ENCODE measurements at regions not wholly inside any gene's neighbourhood (a gene's known extent, or its start where the extent isn't known, plus 50 kb on each side); places are given as distances from the start of the nearest gene placed in this dataset.

DNA sequence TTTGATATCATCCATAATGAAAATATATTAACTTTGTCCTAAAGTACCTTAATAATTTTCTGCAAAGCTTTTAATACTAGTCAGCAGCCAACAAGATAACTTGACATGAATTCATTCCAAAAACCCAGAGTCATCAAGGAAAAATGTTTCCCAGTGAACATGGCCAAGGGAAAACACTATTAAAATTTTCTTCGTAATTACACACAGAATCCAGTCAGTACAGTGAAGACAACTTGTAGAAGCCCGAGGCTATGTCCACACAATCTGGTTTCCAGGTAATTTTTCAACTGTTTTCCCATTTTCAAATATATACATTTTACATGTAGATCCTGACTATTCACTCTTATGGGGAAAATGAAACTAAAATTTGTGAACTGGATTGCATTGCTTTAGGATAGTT is 600.9 kb downstream of the CDH8 start:
- Histone ChIP-seq H3K4me2 (no peak overlapping the region), H3K9me3 (no peaks in the 10 kb centered on the region), H3K27ac (no peak overlapping the region), H3K4me1 (no peaks in the 10 kb centered on the region), H3K4me3 (no peak overlapping the region)
- CTCF ChIA-PET: no interaction called here
- ATAC-seq: no peak
- no peak for FAIRE-seq
- no peak for DNase-seq (ENCODE audit: low read depth in 1 of 2, low spot score in 1 of 2)
- WGBS (ENCODE audit: missing lambda C conversion rate): 0% methylated on average over 2 of the region's 2 CpGs
- TF ChIP-seq HOXA7 (CRISPR knock-in tag; IDR thresholded peaks at IDR 0.05): no peak
- no peak for TF ChIP-seq HOXB13 (CRISPR knock-in tag; IDR thresholded peaks at IDR 0.05; ENCODE audit: low read depth)
- TF ChIP-seq, protein P1, sequence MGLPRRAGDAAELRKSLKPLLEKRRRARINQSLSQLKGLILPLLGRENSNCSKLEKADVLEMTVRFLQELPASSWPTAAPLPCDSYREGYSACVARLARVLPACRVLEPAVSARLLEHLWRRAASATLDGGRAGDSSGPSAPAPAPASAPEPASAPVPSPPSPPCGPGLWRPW (IDR thresholded peaks at IDR 0.05): no peak
- TF ChIP-seq JUN (IDR thresholded peaks at IDR 0.05): no peak
- no peak for TF ChIP-seq NPAS2 (CRISPR knock-in tag; IDR thresholded peaks at IDR 0.05; ENCODE audit: borderline replicate concordance)
- TF ChIP-seq CHD4 (IDR thresholded peaks at IDR 0.05; ENCODE audit: borderline replicate concordance): no peak
- TF ChIP-seq, protein P2, sequence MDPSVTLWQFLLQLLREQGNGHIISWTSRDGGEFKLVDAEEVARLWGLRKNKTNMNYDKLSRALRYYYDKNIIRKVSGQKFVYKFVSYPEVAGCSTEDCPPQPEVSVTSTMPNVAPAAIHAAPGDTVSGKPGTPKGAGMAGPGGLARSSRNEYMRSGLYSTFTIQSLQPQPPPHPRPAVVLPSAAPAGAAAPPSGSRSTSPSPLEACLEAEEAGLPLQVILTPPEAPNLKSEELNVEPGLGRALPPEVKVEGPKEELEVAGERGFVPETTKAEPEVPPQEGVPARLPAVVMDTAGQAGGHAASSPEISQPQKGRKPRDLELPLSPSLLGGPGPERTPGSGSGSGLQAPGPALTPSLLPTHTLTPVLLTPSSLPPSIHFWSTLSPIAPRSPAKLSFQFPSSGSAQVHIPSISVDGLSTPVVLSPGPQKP (IDR thresholded peaks at IDR 0.05; ENCODE audit: low read depth, low read length): no peak
- no peak for TF ChIP-seq ESRRA (IDR thresholded peaks at IDR 0.05; ENCODE audit: borderline replicate concordance, low read length)
- TF ChIP-seq FOXS1 (CRISPR knock-in tag; IDR thresholded peaks at IDR 0.05): no peak
- TF ChIP-seq KDM1A (IDR thresholded peaks at IDR 0.05; ENCODE audit: low read depth): no peak
- no peak for TF ChIP-seq ZC3H11A (IDR thresholded peaks at IDR 0.05)
- POLR2A ChIA-PET: no interaction called here

DNA sequence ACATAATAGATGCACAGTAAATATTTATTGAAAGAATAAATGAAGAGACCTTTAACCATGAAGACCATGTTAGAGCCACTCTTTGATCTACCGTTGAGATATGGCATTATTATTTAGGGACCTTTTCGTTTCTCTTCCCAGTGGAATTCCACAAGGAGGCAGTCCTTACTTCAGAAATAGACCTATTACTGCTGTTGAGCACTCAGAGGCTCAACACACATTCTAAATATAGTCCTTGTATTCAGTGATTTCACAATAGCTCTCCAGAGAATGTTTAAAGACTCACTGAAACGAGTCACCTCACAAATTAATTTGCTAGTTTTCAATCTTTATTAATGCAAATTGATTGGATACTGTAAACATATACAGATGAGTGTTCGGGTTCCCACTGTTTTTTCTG is 603.8 kb downstream of the CDH8 start:
- Histone ChIP-seq H3K27ac (no peak overlapping the region), H3K4me2 (no peak overlapping the region), H3K9me3 (no peaks in the 10 kb centered on the region), H3K4me1 (no peaks in the 10 kb centered on the region), H3K4me3 (no peak overlapping the region)
- under 1% methylated on average over 4 of the region's 4 CpGs for WGBS (ENCODE audit: missing lambda C conversion rate)
- POLR2A ChIA-PET: no interaction called here
- DNase-seq (ENCODE audit: low read depth in 1 of 2, low spot score in 1 of 2): no peak
- no peak for ATAC-seq
- CTCF ChIA-PET: no interaction called here
- TF ChIP-seq SREBF2 (IDR thresholded peaks at IDR 0.05): no peak
- TF ChIP-seq CHD4 (IDR thresholded peaks at IDR 0.05; ENCODE audit: borderline replicate concordance): no peak
- TF ChIP-seq FOSB (CRISPR knock-in tag; IDR thresholded peaks at IDR 0.05): no peak
- TF ChIP-seq RCOR1 (IDR thresholded peaks at IDR 0.05; ENCODE audit: low read depth, low read length): no peak
- TF ChIP-seq KDM1A (IDR thresholded peaks at IDR 0.05; ENCODE audit: low read depth): no peak
- no peak for TF ChIP-seq HOXB13 (CRISPR knock-in tag; IDR thresholded peaks at IDR 0.05; ENCODE audit: low read depth)
- TF ChIP-seq, protein P1 (IDR thresholded peaks at IDR 0.05): no peak
- no peak for TF ChIP-seq RAD21 (conservative IDR thresholded peaks at IDR 0.05 in 1 of 2, IDR thresholded peaks at IDR 0.05 in 1 of 2)
- no peak for TF ChIP-seq MAFK (IDR thresholded peaks at IDR 0.05; ENCODE audit: partially characterized antibody)
- TF ChIP-seq MYC (IDR thresholded peaks at IDR 0.05; ENCODE audit: borderline replicate concordance, low read length): no peak
- no peak for TF ChIP-seq NR3C1 (IDR thresholded peaks at IDR 0.05)
- no peak for TF ChIP-seq RNF2 (IDR thresholded peaks at IDR 0.05; ENCODE audit: borderline replicate concordance, low read depth)
- no peak for TF ChIP-seq CBX8 (IDR thresholded peaks at IDR 0.05)
- TF ChIP-seq FOSL2 (IDR thresholded peaks at IDR 0.05): no peak
- no peak for TF ChIP-seq FOSL2 (CRISPR knock-in tag; IDR thresholded peaks at IDR 0.05)
- TF ChIP-seq CHD2 (IDR thresholded peaks at IDR 0.05; ENCODE audit: low read length, partially characterized antibody): no peak
- FAIRE-seq: no peak

DNA sequence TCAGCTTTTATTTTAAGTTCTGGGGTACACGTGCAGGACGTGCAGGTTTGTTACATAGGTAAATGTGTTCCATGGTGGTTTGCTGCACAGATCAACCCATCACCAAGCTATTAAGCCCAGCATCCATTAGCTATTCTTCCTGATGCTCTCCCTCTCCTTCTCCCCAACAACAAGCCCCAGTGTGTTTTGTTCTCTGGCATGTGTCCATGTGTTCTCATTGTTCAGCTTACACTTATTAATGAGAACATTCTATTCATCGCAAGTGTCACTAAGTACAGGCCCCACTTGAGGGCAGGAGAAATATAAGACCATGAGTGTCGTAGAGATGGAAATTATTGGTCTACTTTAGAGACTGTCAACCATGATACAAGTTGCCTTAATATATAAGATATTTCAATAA is 615.1 kb downstream of the CDH8 start:
- 26% methylated on average over 4 of the region's 4 CpGs for WGBS (ENCODE audit: missing lambda C conversion rate)
- no peak overlapping the region for H3K4me2 ChIP-seq
- no peak overlapping the region for H3K4me3 ChIP-seq
- CTCF ChIA-PET: interaction anchor here (0.6 to 1.2 kb wide), 2 partner anchors 22 to 45 kb away, joined by 3 to 4 read pairs; no protein-coding TSS in a partner anchor
- ATAC-seq (no peak), FAIRE-seq (no peak), DNase-seq (ENCODE audit: low read depth in 1 of 2, low spot score in 1 of 2) (no peak)
- POLR2A ChIA-PET: no interaction called here
- TF ChIP-seq, protein P3, sequence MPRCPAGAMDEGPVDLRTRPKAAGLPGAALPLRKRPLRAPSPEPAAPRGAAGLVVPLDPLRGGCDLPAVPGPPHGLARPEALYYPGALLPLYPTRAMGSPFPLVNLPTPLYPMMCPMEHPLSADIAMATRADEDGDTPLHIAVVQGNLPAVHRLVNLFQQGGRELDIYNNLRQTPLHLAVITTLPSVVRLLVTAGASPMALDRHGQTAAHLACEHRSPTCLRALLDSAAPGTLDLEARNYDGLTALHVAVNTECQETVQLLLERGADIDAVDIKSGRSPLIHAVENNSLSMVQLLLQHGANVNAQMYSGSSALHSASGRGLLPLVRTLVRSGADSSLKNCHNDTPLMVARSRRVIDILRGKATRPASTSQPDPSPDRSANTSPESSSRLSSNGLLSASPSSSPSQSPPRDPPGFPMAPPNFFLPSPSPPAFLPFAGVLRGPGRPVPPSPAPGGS (IDR thresholded peaks at IDR 0.05): no peak
- TF ChIP-seq ZC3H11A (IDR thresholded peaks at IDR 0.05): no peak
- TF ChIP-seq HOXB5 (CRISPR knock-in tag; IDR thresholded peaks at IDR 0.05): no peak
- TF ChIP-seq FOSL2 (IDR thresholded peaks at IDR 0.05): no peak
- no peak for TF ChIP-seq FOSL2 (CRISPR knock-in tag; IDR thresholded peaks at IDR 0.05)
- TF ChIP-seq JUNB (IDR thresholded peaks at IDR 0.05): no peak
- no peak for TF ChIP-seq GATA3 (IDR thresholded peaks at IDR 0.05; ENCODE audit: borderline replicate concordance)
- TF ChIP-seq CHD2 (IDR thresholded peaks at IDR 0.05; ENCODE audit: low read length, partially characterized antibody): no peak
- TF ChIP-seq CBX2 (IDR thresholded peaks at IDR 0.05; ENCODE audit: borderline replicate concordance, low read depth): no peak
- TF ChIP-seq SMC3 (IDR thresholded peaks at IDR 0.05): no peak
- no peak for TF ChIP-seq BHLHE40 (IDR thresholded peaks at IDR 0.05; ENCODE audit: low read depth, low read length)
- no peak for TF ChIP-seq HOXB13 (CRISPR knock-in tag; IDR thresholded peaks at IDR 0.05; ENCODE audit: low read depth)
- TF ChIP-seq, protein P4, sequence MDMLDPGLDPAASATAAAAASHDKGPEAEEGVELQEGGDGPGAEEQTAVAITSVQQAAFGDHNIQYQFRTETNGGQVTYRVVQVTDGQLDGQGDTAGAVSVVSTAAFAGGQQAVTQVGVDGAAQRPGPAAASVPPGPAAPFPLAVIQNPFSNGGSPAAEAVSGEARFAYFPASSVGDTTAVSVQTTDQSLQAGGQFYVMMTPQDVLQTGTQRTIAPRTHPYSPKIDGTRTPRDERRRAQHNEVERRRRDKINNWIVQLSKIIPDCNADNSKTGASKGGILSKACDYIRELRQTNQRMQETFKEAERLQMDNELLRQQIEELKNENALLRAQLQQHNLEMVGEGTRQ (IDR thresholded peaks at IDR 0.05): no peak
- no peak for TF ChIP-seq RNF2 (IDR thresholded peaks at IDR 0.05; ENCODE audit: borderline replicate concordance, low read depth)
- TF ChIP-seq, protein P1 (IDR thresholded peaks at IDR 0.05): no peak
- TF ChIP-seq RFX5 (IDR thresholded peaks at IDR 0.05): no peak
- no peak overlapping the region for H3K27ac ChIP-seq
- H3K9me3 ChIP-seq: no peaks in the 10 kb centered on the region
- no peaks in the 10 kb centered on the region for H3K4me1 ChIP-seq
